ENCODE measurements at regions not wholly inside any gene's neighbourhood (a gene's known extent, or its start where the extent isn't known, plus 50 kb on each side); places are given as distances from the start of the nearest gene placed in this dataset.

DNA sequence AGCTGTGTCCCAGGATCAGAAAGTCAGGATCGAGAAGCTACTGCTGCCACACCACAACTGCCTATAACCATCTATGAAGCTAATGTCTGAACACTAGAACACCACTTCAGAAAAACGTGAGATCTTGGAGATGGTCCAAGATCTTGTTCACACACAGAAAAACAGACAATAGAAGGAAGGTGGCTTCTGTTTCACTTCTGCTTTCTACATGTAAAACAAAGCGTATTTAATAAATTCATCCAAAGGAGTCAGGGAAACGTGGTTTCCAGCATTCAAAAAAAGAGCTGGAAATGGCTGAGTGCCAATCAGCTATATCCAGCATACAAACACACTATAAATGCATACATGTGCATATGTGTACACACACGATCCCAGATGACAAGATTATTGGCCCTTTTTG lies 70.2 kb upstream of the CCDC71L start:
- Histone ChIP-seq H3K14ac (ENCODE audit: insufficient read depth, low read length) (no peak overlapping the region), H2AFZ (ENCODE audit: low read length) (no peak overlapping the region), H3K4me2 (ENCODE audit: insufficient read depth, insufficient read length, low read length) (no peak overlapping the region), H3K23ac (ENCODE audit: insufficient read length, low read depth, low read length) (no peak overlapping the region), H3K4me1 (ENCODE audit: insufficient read depth, low read length) (no peaks in the 10 kb centered on the region), H3K27me3 (ENCODE audit: insufficient read depth, low read length) (no peaks in the 10 kb centered on the region), H4K5ac (ENCODE audit: insufficient read length, low read depth, low read length) (no peak overlapping the region), H2BK12ac (ENCODE audit: insufficient read length, low read depth, low read length) (no peak overlapping the region), H3K23me2 (ENCODE audit: insufficient read length, low read depth, low read length, poor library complexity, severe bottlenecking) (no peaks in the 10 kb centered on the region), H4K91ac (ENCODE audit: insufficient read length, low read depth, low read length) (no peak overlapping the region), H2BK15ac (ENCODE audit: low read depth, low read length) (no peak overlapping the region), H4K8ac (replicated peaks; ENCODE audit: insufficient read length, low read depth, low read length) (no peak overlapping the region), H2BK20ac (ENCODE audit: low read depth, low read length, poor library complexity, severe bottlenecking) (no peak overlapping the region), H3K79me2 (ENCODE audit: insufficient read depth, low read length) (no peaks in the 10 kb centered on the region), H2BK5ac (ENCODE audit: insufficient read length, low read length) (no peak overlapping the region), H3T11ph (ENCODE audit: low read length) (no peak overlapping the region), H3K27ac (ENCODE audit: insufficient read length, low read depth, low read length) (no peak overlapping the region), H4K20me1 (ENCODE audit: control insufficient read depth, insufficient read depth, insufficient read length) (no peaks in the 10 kb centered on the region), H3K9ac (ENCODE audit: extremely low read depth, insufficient read length, low read length) (no peak overlapping the region), H3K9me3 (ENCODE audit: control insufficient read depth, low read depth, low read length) (no peaks in the 10 kb centered on the region), H3K4ac (ENCODE audit: low read depth, low read length) (no peak overlapping the region), H3K18ac (ENCODE audit: insufficient read length, low read depth, low read length) (no peak overlapping the region), H3K56ac (ENCODE audit: insufficient read length, low read depth, low read length) (no peak overlapping the region), H2BK120ac (ENCODE audit: low read depth, low read length, poor library complexity, severe bottlenecking) (no peak overlapping the region), H2AK5ac (ENCODE audit: insufficient read length, low read length) (no peak overlapping the region), H3K79me1 (ENCODE audit: insufficient read depth, low read depth, low read length, poor library complexity, severe bottlenecking) (no peaks in the 10 kb centered on the region)
- H3K4me1 Mint-ChIP-seq = peaks cover 1 to 3% of the 10 kb centered on the region in 2 experiments
- peaks cover 6 to 7% of the 10 kb centered on the region in 2 experiments; a peak in 4 of 5 replicates for H3K9me3 Mint-ChIP-seq
- peaks cover 0 to 6% (median 3%) of the 10 kb centered on the region in 3 experiments; a peak in 2 of 7 replicates for H3K36me3 Mint-ChIP-seq (ENCODE audit: insufficient read depth in 1 of 3, low read depth in 3 of 3)
- no CpG with 5 or more reads among the region's 5 CpGs for WGBS (ENCODE audit: extremely low coverage, insufficient read length, low lambda C conversion rate)
- H3K4me3 Mint-ChIP-seq = no peak overlapping the region
- H3K27me3 Mint-ChIP-seq (ENCODE audit: low read depth) = no peaks in the 10 kb centered on the region; the same call in none of the 2 replicates
- no peak for DNase-seq
- no peak overlapping the region for H3K27ac Mint-ChIP-seq
- TF ChIP-seq, protein P1, sequence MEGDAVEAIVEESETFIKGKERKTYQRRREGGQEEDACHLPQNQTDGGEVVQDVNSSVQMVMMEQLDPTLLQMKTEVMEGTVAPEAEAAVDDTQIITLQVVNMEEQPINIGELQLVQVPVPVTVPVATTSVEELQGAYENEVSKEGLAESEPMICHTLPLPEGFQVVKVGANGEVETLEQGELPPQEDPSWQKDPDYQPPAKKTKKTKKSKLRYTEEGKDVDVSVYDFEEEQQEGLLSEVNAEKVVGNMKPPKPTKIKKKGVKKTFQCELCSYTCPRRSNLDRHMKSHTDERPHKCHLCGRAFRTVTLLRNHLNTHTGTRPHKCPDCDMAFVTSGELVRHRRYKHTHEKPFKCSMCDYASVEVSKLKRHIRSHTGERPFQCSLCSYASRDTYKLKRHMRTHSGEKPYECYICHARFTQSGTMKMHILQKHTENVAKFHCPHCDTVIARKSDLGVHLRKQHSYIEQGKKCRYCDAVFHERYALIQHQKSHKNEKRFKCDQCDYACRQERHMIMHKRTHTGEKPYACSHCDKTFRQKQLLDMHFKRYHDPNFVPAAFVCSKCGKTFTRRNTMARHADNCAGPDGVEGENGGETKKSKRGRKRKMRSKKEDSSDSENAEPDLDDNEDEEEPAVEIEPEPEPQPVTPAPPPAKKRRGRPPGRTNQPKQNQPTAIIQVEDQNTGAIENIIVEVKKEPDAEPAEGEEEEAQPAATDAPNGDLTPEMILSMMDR (conservative IDR thresholded peaks at IDR 0.05) = no peak
